Fibroblast of villous mesenchyme (primary cell): ENCODE measurements at regions not wholly inside any gene's neighbourhood (a gene's known extent, or its start where the extent isn't known, plus 50 kb on each side); places are given as distances from the start of the nearest gene placed in this dataset.

Experiments used
- DNase-seq: peaks from one replicate; pipeline ENCODE4 v3.0.0-alpha.2; 2010; ENCODE audit warnings: low read depth
- H3K4me3 ChIP-seq: 2 replicates; pipeline ENCODE4 v1.5.1; 2011; ENCODE audit warnings: low read depth, mild to moderate bottlenecking, low read length
- TF ChIP-seq, protein P1 (sequence below): IDR thresholded peaks from 2 replicates; pipeline ENCODE4 v1.5.1; 2012; ENCODE audit warnings: low read depth, mild to moderate bottlenecking, low read length; ENCODE audit not compliant: insufficient read depth

DNA sequence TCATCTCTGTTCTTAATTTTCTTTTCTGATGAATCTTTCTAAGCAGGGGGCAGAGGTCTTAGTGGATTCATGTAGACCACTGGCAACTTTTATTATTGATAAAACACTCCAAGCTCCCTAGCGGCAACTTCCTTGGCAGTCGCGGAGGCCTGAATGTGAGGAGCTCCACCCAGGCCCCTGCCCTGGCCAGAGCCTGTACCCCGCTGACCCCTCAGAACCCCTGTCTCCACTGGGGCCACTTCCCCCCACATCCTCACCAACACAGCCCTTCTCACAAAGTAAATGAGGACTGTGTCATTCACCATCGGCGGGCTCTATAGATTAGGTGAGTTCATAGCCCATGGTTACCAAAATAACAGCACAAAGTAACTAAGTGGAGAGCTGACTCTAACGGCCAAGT is 111.6 kb downstream of the TPRA1 start:
- TF ChIP-seq, protein P1, sequence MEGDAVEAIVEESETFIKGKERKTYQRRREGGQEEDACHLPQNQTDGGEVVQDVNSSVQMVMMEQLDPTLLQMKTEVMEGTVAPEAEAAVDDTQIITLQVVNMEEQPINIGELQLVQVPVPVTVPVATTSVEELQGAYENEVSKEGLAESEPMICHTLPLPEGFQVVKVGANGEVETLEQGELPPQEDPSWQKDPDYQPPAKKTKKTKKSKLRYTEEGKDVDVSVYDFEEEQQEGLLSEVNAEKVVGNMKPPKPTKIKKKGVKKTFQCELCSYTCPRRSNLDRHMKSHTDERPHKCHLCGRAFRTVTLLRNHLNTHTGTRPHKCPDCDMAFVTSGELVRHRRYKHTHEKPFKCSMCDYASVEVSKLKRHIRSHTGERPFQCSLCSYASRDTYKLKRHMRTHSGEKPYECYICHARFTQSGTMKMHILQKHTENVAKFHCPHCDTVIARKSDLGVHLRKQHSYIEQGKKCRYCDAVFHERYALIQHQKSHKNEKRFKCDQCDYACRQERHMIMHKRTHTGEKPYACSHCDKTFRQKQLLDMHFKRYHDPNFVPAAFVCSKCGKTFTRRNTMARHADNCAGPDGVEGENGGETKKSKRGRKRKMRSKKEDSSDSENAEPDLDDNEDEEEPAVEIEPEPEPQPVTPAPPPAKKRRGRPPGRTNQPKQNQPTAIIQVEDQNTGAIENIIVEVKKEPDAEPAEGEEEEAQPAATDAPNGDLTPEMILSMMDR = no peak
- no peak overlapping the region for H3K4me3 ChIP-seq
- DNase-seq = no peak

DNA sequence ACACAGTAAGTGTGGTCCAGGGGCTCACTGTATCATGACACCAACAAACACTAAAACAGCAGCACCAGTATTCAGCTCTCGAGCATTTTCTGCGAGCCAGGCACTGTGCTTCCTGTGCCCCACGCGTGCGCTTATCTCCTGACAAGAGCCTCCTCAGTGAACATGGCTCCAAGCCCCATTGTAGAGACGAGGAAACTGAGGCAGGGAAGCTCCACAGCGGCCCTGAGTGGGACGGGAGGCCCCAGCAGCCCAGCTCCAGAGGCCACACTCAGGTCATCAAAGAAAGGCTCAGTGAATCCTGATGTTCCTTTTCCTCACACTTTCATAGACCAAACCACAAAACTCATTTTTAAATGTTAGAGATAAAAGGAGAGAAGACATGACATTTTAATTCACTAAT is 113.1 kb downstream of the TPRA1 start:
- DNase-seq = no peak
- H3K4me3 ChIP-seq = no peak overlapping the region
- TF ChIP-seq, protein P1 = no peak

DNA sequence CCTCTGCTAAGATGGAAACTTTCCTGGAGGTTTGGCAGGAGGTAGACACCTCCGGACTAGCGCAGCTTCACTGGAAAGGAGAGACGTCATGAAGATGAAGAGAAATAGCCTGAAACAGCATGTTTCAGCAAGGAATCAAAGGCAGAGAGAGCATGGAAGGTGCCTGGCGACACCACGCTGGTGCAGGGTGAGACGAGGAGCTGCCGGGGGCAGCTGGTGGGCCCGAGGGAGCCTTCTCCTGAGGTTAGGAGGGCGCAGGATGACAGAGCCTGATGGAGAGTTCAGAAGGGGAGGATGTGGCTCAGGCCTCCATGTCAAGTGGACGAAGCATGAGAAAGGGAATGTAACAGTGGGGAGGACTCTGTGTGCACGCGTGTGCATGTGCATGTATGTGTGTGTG is 113.6 kb downstream of the TPRA1 start:
- TF ChIP-seq, protein P1 = no peak
- H3K4me3 ChIP-seq = no peak overlapping the region
- DNase-seq = no peak

DNA sequence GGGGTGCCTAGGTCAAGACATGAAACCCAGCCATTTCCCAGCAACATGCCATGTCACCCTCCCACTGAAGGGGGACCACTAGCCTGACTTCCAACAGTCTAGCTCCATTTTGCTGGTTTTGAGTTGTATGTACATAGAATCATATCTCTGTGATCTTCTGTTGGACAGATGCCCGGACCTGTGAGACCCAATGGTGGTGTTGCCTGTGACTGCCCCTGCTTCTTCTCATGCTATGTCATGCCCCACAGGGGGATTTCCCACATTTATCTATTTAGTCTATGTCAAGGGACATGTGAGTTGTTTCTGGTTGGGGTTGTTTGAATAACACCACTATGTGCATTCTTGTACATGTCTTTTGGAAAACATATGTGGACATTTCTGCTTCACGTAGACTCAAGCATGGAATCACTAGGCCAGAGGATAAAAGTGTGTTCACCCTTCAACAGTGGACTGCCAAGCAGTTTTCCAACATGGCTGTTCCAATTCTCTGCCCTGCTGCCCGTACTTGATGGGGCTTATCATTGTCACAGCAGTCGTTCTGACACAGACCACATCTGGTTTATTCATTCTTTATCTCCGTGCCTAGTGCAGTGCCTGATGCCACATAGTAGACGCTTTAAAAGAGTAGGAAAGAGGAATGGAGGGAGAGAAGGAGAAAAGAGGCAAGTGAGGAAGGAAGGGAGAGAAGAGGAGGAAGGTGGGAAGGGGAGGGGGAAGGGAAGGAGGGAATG is 114.4 kb downstream of the TPRA1 start:
- no peak for DNase-seq
- TF ChIP-seq, protein P1 = no peak
- no peak overlapping the region for H3K4me3 ChIP-seq

DNA sequence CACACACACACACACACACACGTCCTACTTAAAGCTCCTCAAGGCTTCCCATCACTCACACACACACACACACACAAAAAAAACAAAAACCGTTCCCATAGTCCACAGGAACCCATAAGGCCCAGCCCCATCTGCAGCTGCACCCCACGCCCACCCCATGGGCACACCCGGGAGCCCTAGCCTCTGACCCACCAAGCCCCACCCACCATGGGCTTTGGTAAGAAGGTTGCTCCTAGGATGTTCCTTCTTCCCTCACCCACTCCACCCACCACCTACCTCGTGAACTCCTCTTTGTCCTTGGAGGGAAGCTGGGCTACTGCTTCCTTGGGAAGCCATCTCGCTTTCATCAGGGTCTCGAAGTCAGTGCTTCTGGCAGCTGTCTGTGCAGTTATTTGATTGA is 115.1 kb downstream of the TPRA1 start:
- TF ChIP-seq, protein P1 = no peak
- H3K4me3 ChIP-seq = no peak overlapping the region
- DNase-seq = no peak

DNA sequence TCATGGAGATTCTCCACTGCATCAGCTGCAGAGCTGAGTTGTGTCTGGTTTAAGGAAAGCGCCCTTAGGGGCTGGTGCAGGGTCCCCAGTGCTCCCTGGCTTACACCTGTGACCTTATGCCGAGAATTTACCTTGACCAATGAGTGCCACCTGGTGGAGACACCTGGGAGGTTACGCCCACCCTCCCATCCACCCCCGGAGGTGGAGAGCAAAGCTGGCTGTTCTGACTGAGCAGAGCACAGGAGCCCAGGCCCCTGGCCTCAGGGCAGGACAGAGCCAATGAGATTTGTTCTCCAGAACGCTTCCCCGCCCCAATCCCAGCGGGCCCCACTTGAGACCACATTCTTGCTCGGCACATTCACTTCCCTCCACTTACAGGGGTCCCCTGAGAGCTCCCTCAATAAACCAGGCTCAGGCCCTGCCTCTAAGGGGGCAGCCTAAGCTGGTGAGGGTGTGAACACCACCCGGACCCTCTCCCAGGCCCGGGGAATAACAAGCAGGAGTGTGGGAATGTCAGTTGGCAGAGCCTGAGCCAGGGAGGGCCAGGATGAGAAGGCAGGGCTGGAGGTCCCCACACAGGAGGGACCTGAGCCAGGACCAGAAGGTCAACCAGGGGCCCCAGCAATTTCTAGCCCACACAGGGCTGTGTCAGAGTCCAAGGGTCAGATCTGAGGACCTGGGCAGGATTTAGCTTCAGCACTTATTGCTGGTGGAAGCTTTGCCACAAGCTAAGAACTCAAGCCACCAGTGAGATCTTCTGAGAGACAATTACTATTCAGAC is 117.1 kb downstream of the TPRA1 start:
- DNase-seq = no peak
- TF ChIP-seq, protein P1 = no peak

More for the DNA sequence above, 117.1 kb downstream of the TPRA1 start:
- H3K4me3 ChIP-seq = no peak overlapping the region
